CD4-positive, alpha-beta T cell treated with Interleukin-10 for 1 hour (primary cell): ENCODE measurements at regions not wholly inside any gene's neighbourhood (a gene's known extent, or its start where the extent isn't known, plus 50 kb on each side); places are given as distances from the start of the nearest gene placed in this dataset.

Source experiments
- DNase-seq: peaks from one replicate; pipeline ENCODE4 v3.0.0-alpha.2; 2020

- peak; percentile 12 for DNase-seq
These were observed 1124.7 kb downstream of the FLRT2 start for GRCh38 chr14:86654558-86655184.

GRCh38 chr14:86652526-86652925 is 1122.6 kb downstream of the FLRT2 start:
- DNase-seq = no peak

GRCh38 chr14:86646696-86647690 is 1117.0 kb downstream of the FLRT2 start:
- no peak for DNase-seq

- no peak for DNase-seq
These were observed 1116.2 kb downstream of the FLRT2 start for GRCh38 chr14:86646125-86646524.

- DNase-seq = no peak
These were observed 1111.4 kb downstream of the FLRT2 start for GRCh38 chr14:86641310-86641709.

- DNase-seq = no peak
These were observed 1110.3 kb downstream of the FLRT2 start for GRCh38 chr14:86640288-86640687.

- no peak for DNase-seq
These were observed 1109.7 kb downstream of the FLRT2 start for GRCh38 chr14:86639666-86640065.

GRCh38 chr14:86639146-86639545 is 1109.2 kb downstream of the FLRT2 start:
- DNase-seq = no peak

GRCh38 chr14:86627080-86627479 is 1097.1 kb downstream of the FLRT2 start:
- no peak for DNase-seq

GRCh38 chr14:86626530-86626929 is 1096.6 kb downstream of the FLRT2 start:
- DNase-seq = no peak

- no peak for DNase-seq
These were observed 1095.7 kb downstream of the FLRT2 start for GRCh38 chr14:86625637-86626036.

GRCh38 chr14:86619726-86620125 is 1089.8 kb downstream of the FLRT2 start:
- no peak for DNase-seq

- no peak for DNase-seq
These were observed 1083.8 kb downstream of the FLRT2 start for GRCh38 chr14:86613786-86614185.

- DNase-seq = no peak
These were observed 1083.2 kb downstream of the FLRT2 start for GRCh38 chr14:86613126-86613525.

- no peak for DNase-seq
These were observed 1074.6 kb downstream of the FLRT2 start for GRCh38 chr14:86604561-86604960.

GRCh38 chr14:86602263-86602662 is 1072.3 kb downstream of the FLRT2 start:
- no peak for DNase-seq

- no peak for DNase-seq
These were observed 1071.9 kb downstream of the FLRT2 start for GRCh38 chr14:86601813-86602212.

GRCh38 chr14:86597279-86597678 is 1067.3 kb downstream of the FLRT2 start:
- DNase-seq = no peak

GRCh38 chr14:86596024-86596423 is 1066.1 kb downstream of the FLRT2 start:
- no peak for DNase-seq

- no peak for DNase-seq
These were observed 1045.2 kb downstream of the FLRT2 start for GRCh38 chr14:86575141-86575540.

GRCh38 chr14:86574778-86575129 is 1044.8 kb downstream of the FLRT2 start:
- no peak for DNase-seq

- no peak for DNase-seq
These were observed 1044.3 kb downstream of the FLRT2 start for GRCh38 chr14:86574051-86574777.

GRCh38 chr14:86570371-86570770 is 1040.4 kb downstream of the FLRT2 start:
- DNase-seq = no peak

GRCh38 chr14:86543521-86543920 is 1013.6 kb downstream of the FLRT2 start:
- DNase-seq = no peak
